ENCODE measurements at regions not wholly inside any gene's neighbourhood (a gene's known extent, or its start where the extent isn't known, plus 50 kb on each side); places are given as distances from the start of the nearest gene placed in this dataset.

GRCh38 chr5:7225826-7226225 lies 170.1 kb upstream of the ADCY2 start:
- TF ChIP-seq CTCF (IDR thresholded peaks at IDR 0.05; ENCODE audit: control insufficient read depth, insufficient read depth, low read depth, low read length, missing control alignments) = no peak
- DNase-seq (ENCODE audit: low read depth) = no peak
- no peak overlapping the region for H3K4me3 ChIP-seq (ENCODE audit: control insufficient read depth, low read depth, low read length)

GRCh38 chr5:7242118-7242710 lies 153.7 kb upstream of the ADCY2 start:
- TF ChIP-seq CTCF (IDR thresholded peaks at IDR 0.05; ENCODE audit: control insufficient read depth, insufficient read depth, low read depth, low read length, missing control alignments) = no peak
- no peak overlapping the region for H3K4me3 ChIP-seq (ENCODE audit: control insufficient read depth, low read depth, low read length)
- no peak for DNase-seq (ENCODE audit: low read depth)

- DNase-seq (ENCODE audit: low read depth) = no peak
- no peak overlapping the region for H3K4me3 ChIP-seq (ENCODE audit: control insufficient read depth, low read depth, low read length)
- no peak for TF ChIP-seq CTCF (IDR thresholded peaks at IDR 0.05; ENCODE audit: control insufficient read depth, insufficient read depth, low read depth, low read length, missing control alignments)
Observed at GRCh38 chr5:7244208-7244607, 151.7 kb upstream of the ADCY2 start.

GRCh38 chr5:7245121-7245651 lies 150.8 kb upstream of the ADCY2 start:
- no peak for TF ChIP-seq CTCF (IDR thresholded peaks at IDR 0.05; ENCODE audit: control insufficient read depth, insufficient read depth, low read depth, low read length, missing control alignments)
- DNase-seq (ENCODE audit: low read depth) = no peak
- no peak overlapping the region for H3K4me3 ChIP-seq (ENCODE audit: control insufficient read depth, low read depth, low read length)

- H3K4me3 ChIP-seq (ENCODE audit: control insufficient read depth, low read depth, low read length) = no peak overlapping the region
- DNase-seq (ENCODE audit: low read depth) = no peak
- TF ChIP-seq CTCF (IDR thresholded peaks at IDR 0.05; ENCODE audit: control insufficient read depth, insufficient read depth, low read depth, low read length, missing control alignments) = no peak
Observed at GRCh38 chr5:7246287-7246686, 149.7 kb upstream of the ADCY2 start.

GRCh38 chr5:7250004-7250403 lies 145.9 kb upstream of the ADCY2 start:
- no peak overlapping the region for H3K4me3 ChIP-seq (ENCODE audit: control insufficient read depth, low read depth, low read length)
- DNase-seq (ENCODE audit: low read depth) = no peak
- TF ChIP-seq CTCF (IDR thresholded peaks at IDR 0.05; ENCODE audit: control insufficient read depth, insufficient read depth, low read depth, low read length, missing control alignments) = no peak

Measured in AG09309 (cell line).